Adrenal gland (tissue), 9 donors: ENCODE measurements at regions not wholly inside any gene's neighbourhood (a gene's known extent, or its start where the extent isn't known, plus 50 kb on each side); places are given as distances from the start of the nearest gene placed in this dataset.

Experiments
- DNase-seq, 7 donors: peaks; one replicate each; pipeline ENCODE4 v3.0.0-alpha.2; 2019 to 2020
- H3K27ac ChIP-seq, 5 donors: fragments of 200-600 bp; sonication (generic) in 4 of 5; 1 replicate in 3 of 5; 2 replicates in 2 of 5; pipeline versions ENCODE4 v1.5.1 to v1.8.0; 2016 to 2020; ENCODE audit warnings: mild to moderate bottlenecking in 1 of 5
- H3K27me3 ChIP-seq: fragments of 200-600 bp; 2 replicates; pipeline ENCODE4 v1.8.0; 2021
- H3K36me3 ChIP-seq, 2 donors: fragments of 200-600 bp; replicated peaks in 1 of 2; 1 replicate in 1 of 2; 2 replicates in 1 of 2; pipeline versions ENCODE4 v1.5.1 to v1.8.0; 2018 to 2022
- H3K4me1 ChIP-seq, 2 donors: fragments of 200-600 bp; replicated peaks in 1 of 2; 1 replicate in 1 of 2; 2 replicates in 1 of 2; pipeline versions ENCODE4 v1.5.1 to v1.8.0; 2018 to 2021
- H3K4me3 ChIP-seq, 4 donors: fragments of 200-600 bp; sonication (generic) in 3 of 4; one replicate each; pipeline ENCODE4 v1.5.1; 2016 to 2018
- H3K9me3 ChIP-seq, 3 donors: fragments of 200-600 bp; sonication (generic) in 1 of 3; replicated peaks in 1 of 3; 1 replicate in 2 of 3; 2 replicates in 1 of 3; pipeline versions ENCODE4 v1.5.1 to v1.8.0; 2016 to 2021
- CTCF ChIP-seq, 6 experiments: fragments of 450-650 bp in 4 of 6; fragments of 200-600 bp in 2 of 6; sonication (generic) in 1 of 6; IDR thresholded peaks; 1 replicate in 5 of 6; 2 replicates in 1 of 6; pipeline versions ENCODE4 v1.5.1 to v1.8.0; 2016 to 2021; ENCODE audit warnings: antibody characterized with exemption in 6 of 6, mild to moderate bottlenecking in 2 of 6, moderate library complexity in 1 of 6
- POLR2A ChIP-seq, 2 donors: fragments of 450-650 bp; IDR thresholded peaks; one replicate each; pipeline ENCODE4 v1.6.1; 2017; ENCODE audit warnings: antibody characterized with exemption in 2 of 2, mild to moderate bottlenecking in 2 of 2, moderate library complexity in 1 of 2
- WGBS, 4 donors: extraction: QIAGEN DNeasy Blood & Tissue Kit in 2 of 4; methylation state at CpG; one replicate each; pipeline versions ENCODE4 v1.1.5 to v1.1.7; 2013 to 2017; 5-methylcytosine and 5-hydroxymethylcytosine counted together
- intact Hi-C, 2 donors: fragments of 100-400 bp; cut with DNase I; formaldehyde crosslinking; loops; one replicate each; pipeline versions ENCODE4 v1.14.1 to v1.15.0; 2022 to 2023
- donor health status: healthy with polysubstance abuse.
- donor health status: Bipolar disorder and iron deficiency.
- donor health status: DM: yes; HTN: yes; CAD: no.
- donor health status: DM: no; HTN: no; CAD: no.
- donor health status: DM: no; HTN: no; CAD: no.

- no peak overlapping the region for H3K27ac ChIP-seq
- intact Hi-C loops = no loop called here
- H3K9me3 ChIP-seq = no peaks in the 10 kb centered on the region
- WGBS, 4 donors = 44 to 66% (median 58%) methylated on average over 2 of the region's 2 CpGs
- no peaks in the 10 kb centered on the region for H3K36me3 ChIP-seq
- H3K27me3 ChIP-seq = no peaks in the 10 kb centered on the region
- H3K4me1 ChIP-seq = no peaks in the 10 kb centered on the region
- TF ChIP-seq POLR2A (IDR thresholded peaks at IDR 0.05) (no peak), CTCF (IDR thresholded peaks at IDR 0.05) (no peak)
- DNase-seq = no peak
- no peak overlapping the region for H3K4me3 ChIP-seq
These were observed 1092.6 kb upstream of the SLC39A10 start for GRCh38 chr2:194564422-194564821.

- Histone ChIP-seq H3K4me1 (no peaks in the 10 kb centered on the region), H3K27ac (no peak overlapping the region), H3K36me3 (no peaks in the 10 kb centered on the region), H3K4me3 (no peak overlapping the region), H3K27me3 (no peaks in the 10 kb centered on the region), H3K9me3 (no peaks in the 10 kb centered on the region)
- intact Hi-C loops = no loop called here
- TF ChIP-seq CTCF (IDR thresholded peaks at IDR 0.05) (no peak), POLR2A (IDR thresholded peaks at IDR 0.05) (no peak)
- DNase-seq = no peak
- 80 to 91% (median 84%) methylated on average over 2 of the region's 2 CpGs for WGBS, 4 donors
These were observed 1094.7 kb upstream of the SLC39A10 start for GRCh38 chr2:194562329-194562728.

- intact Hi-C loops = loop anchor here in 1 of 2 donors (10.0 kb wide), 1 partner anchor 755 kb away; no protein-coding TSS in a partner anchor
- 85 to 95% (median 88%) methylated on average over 3 of the region's 3 CpGs for WGBS, 4 donors
- Histone ChIP-seq H3K27ac (no peak overlapping the region), H3K36me3 (no peaks in the 10 kb centered on the region), H3K4me3 (no peak overlapping the region), H3K4me1 (no peaks in the 10 kb centered on the region), H3K9me3 (no peaks in the 10 kb centered on the region), H3K27me3 (no peaks in the 10 kb centered on the region)
- TF ChIP-seq CTCF (IDR thresholded peaks at IDR 0.05) = no peak
- TF ChIP-seq POLR2A (IDR thresholded peaks at IDR 0.05) = no peak
- DNase-seq = no peak
These were observed 1097.1 kb upstream of the SLC39A10 start for GRCh38 chr2:194559964-194560363.

- Histone ChIP-seq H3K9me3 (no peaks in the 10 kb centered on the region), H3K27me3 (no peaks in the 10 kb centered on the region), H3K27ac (no peak overlapping the region), H3K36me3 (no peaks in the 10 kb centered on the region), H3K4me3 (no peak overlapping the region), H3K4me1 (no peaks in the 10 kb centered on the region)
- TF ChIP-seq CTCF (IDR thresholded peaks at IDR 0.05) = no peak
- no peak for TF ChIP-seq POLR2A (IDR thresholded peaks at IDR 0.05)
- WGBS, 4 donors = 67 to 92% (median 84%) methylated on average over 3 to 5 of the region's 5 CpGs
- DNase-seq = no peak
- intact Hi-C loops = loop anchor here in 1 of 2 donors (10.0 kb wide), 1 partner anchor 755 kb away; no protein-coding TSS in a partner anchor
These were observed 1097.5 kb upstream of the SLC39A10 start for GRCh38 chr2:194559523-194559922.
